Transverse colon (tissue), 4 donors: ENCODE measurements at regions not wholly inside any gene's neighbourhood (a gene's known extent, or its start where the extent isn't known, plus 50 kb on each side); places are given as distances from the start of the nearest gene placed in this dataset.

ENCODE experiments used
- DNase-seq: peaks from one replicate; pipeline ENCODE4 v3.0.0-alpha.2; 2019
- H3K27ac ChIP-seq, 4 donors: fragments of 200-600 bp; sonication (generic); 2 replicates each; pipeline ENCODE4 v1.5.1; 2016 to 2018; ENCODE audit warnings: inconsistent platforms in 4 of 4
- H3K27me3 ChIP-seq: fragments of 200-600 bp; sonication (generic); 2 replicates; pipeline ENCODE4 v1.5.1; 2017; ENCODE audit warnings: inconsistent platforms
- H3K36me3 ChIP-seq, 4 donors: fragments of 200-600 bp; sonication (generic); 2 replicates each; pipeline ENCODE4 v1.5.1; 2017 to 2019; ENCODE audit warnings: inconsistent platforms in 4 of 4
- H3K4me1 ChIP-seq, 4 donors: fragments of 200-600 bp; sonication (generic); 2 replicates each; pipeline ENCODE4 v1.5.1; 2017 to 2020; ENCODE audit warnings: inconsistent platforms in 4 of 4
- H3K4me3 ChIP-seq, 4 donors: fragments of 200-600 bp; sonication (generic); 1 replicate in 1 of 4; 2 replicates in 3 of 4; pipeline versions ENCODE4 v1.5.1 to v1.6.1; 2017 to 2019; ENCODE audit warnings: inconsistent platforms in 4 of 4
- H3K9me3 ChIP-seq, 2 donors: fragments of 200-600 bp; sonication (generic); 2 replicates each; pipeline ENCODE4 v1.5.1; 2017 to 2019; ENCODE audit warnings: inconsistent platforms in 2 of 2
- EP300 ChIP-seq: sonication (generic); formaldehyde crosslinking; IDR thresholded peaks from one replicate; pipeline ENCODE4 v1.6.1; 2017; ENCODE audit warnings: antibody characterized with exemption, low read depth
- POLR2A ChIP-seq: fragments of 450-650 bp; IDR thresholded peaks from one replicate; pipeline ENCODE4 v1.6.1; 2016; ENCODE audit warnings: antibody characterized with exemption, mild to moderate bottlenecking, moderate library complexity
- POLR2AphosphoS5 ChIP-seq, 3 donors: sonication (generic); formaldehyde crosslinking; IDR thresholded peaks; one replicate each; pipeline ENCODE4 v1.6.1; 2016; ENCODE audit warnings: antibody characterized with exemption in 3 of 3
- WGBS, 2 donors: methylation state at CpG; one replicate each; pipeline ENCODE4 v1.1.5; 2018; ENCODE audit warnings: low coverage in 1 of 2; 5-methylcytosine and 5-hydroxymethylcytosine counted together
- in situ Hi-C, 4 donors: fragments of 200-750 bp; cut with MboI; loops; one replicate each; pipeline versions ENCODE4 v1.15.0 to v1.15.1; 2017; ENCODE audit warnings: low sequenced_read_pairs in 3 of 4, low pct_ligation_motif_present in 1 of 4, low pct_unique_long_range_greater_than_20kb in 1 of 4
- intact Hi-C: fragments of 100-400 bp; cut with DNase I; formaldehyde crosslinking; loops from one replicate; pipeline ENCODE4 v1.15.1; 2023; ENCODE audit warnings: low total_unique reads
- TF ChIP-seq, protein P1 (sequence below), 5 experiments: fragments of 200-600 bp in 3 of 5; fragments of 450-650 bp in 2 of 5; sonication (generic) in 3 of 5; IDR thresholded peaks; 1 replicate in 2 of 5; 2 replicates in 3 of 5; pipeline ENCODE4 v1.5.1; 2016 to 2017; ENCODE audit warnings: antibody characterized with exemption in 5 of 5, inconsistent platforms in 3 of 5, mild to moderate bottlenecking in 2 of 5, moderate library complexity in 1 of 5

DNA sequence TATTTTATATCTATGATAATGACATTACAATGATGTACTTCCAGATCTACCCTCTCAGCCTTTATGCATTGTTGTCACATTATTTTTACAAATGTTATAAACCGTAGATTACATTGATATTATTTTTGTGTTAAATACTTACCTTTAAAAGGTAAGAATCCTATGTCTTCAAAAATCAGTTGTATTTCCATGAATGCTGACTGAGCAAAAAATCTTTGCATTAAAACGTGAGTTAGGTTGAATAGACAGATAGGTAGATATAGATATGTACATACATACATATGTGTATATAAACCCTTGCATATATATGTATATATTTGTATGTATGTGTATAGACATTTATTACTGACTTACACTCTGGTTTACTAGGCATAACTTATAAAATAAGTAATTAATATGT lies 558.2 kb downstream of the CDH26 start:
- Histone ChIP-seq H3K27ac (no peak overlapping the region), H3K9me3 (no peaks in the 10 kb centered on the region), H3K27me3 (no peaks in the 10 kb centered on the region), H3K4me3 (no peak overlapping the region), H3K36me3 (no peaks in the 10 kb centered on the region), H3K4me1 (no peaks in the 10 kb centered on the region)
- 69 to 80% methylated on average over 2 of the region's 2 CpGs for WGBS, 2 donors
- DNase-seq = no peak
- TF ChIP-seq, protein P1, sequence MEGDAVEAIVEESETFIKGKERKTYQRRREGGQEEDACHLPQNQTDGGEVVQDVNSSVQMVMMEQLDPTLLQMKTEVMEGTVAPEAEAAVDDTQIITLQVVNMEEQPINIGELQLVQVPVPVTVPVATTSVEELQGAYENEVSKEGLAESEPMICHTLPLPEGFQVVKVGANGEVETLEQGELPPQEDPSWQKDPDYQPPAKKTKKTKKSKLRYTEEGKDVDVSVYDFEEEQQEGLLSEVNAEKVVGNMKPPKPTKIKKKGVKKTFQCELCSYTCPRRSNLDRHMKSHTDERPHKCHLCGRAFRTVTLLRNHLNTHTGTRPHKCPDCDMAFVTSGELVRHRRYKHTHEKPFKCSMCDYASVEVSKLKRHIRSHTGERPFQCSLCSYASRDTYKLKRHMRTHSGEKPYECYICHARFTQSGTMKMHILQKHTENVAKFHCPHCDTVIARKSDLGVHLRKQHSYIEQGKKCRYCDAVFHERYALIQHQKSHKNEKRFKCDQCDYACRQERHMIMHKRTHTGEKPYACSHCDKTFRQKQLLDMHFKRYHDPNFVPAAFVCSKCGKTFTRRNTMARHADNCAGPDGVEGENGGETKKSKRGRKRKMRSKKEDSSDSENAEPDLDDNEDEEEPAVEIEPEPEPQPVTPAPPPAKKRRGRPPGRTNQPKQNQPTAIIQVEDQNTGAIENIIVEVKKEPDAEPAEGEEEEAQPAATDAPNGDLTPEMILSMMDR (IDR thresholded peaks at IDR 0.05) = no peak
- TF ChIP-seq EP300 (no peak), POLR2A (no peak), POLR2AphosphoS5 (IDR thresholded peaks at IDR 0.05) (no peak)
- intact Hi-C loops (no loop called here), in situ Hi-C loops (no loop called here)

DNA sequence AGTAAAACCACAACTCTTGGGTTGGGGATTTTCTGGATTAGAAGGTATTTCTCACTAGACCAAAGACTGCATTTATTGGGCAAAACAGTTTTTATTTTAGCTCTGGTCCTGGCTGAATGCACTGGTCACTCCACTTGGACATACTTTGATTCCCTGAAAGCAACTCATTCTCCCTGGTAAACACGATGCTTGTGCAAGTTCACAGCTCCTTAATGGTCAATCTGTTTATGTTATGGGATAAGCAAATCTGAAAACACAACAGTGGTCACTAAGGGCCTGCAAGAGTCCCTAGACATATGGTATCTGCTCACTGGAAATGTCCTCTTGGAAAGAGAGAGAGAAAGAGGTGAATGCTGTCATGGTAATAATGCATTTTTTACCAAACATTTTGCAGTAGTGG lies 559.8 kb downstream of the CDH26 start:
- Histone ChIP-seq H3K36me3 (no peaks in the 10 kb centered on the region), H3K4me1 (no peaks in the 10 kb centered on the region)

DNA sequence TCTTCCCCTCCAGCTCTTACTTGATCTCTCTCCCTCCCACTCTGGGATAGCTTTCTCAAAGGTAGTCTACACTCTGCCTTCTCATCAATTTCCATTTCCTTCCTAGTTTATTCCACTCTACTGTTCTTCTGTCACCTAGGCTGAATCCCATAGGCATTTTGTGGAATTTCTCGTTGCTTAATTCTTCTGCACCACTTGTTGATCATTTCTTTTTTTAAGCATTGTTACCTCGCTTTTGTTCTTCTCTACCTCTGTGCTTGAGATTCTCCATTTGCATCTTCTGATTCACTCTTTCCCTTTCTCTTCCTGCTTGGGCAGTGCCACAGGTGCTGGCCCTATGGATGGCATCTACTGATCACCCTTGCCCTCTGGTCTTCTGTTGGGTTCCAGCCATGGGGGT lies 567.2 kb downstream of the CDH26 start:
- in situ Hi-C loops = no loop called here
- Histone ChIP-seq H3K9me3 (no peaks in the 10 kb centered on the region), H3K27me3 (no peaks in the 10 kb centered on the region), H3K4me3 (no peak overlapping the region), H3K36me3 (no peaks in the 10 kb centered on the region), H3K4me1 (no peaks in the 10 kb centered on the region), H3K27ac (no peak overlapping the region)
- 69 to 75% methylated on average over 2 of the region's 2 CpGs for WGBS, 2 donors
- TF ChIP-seq POLR2AphosphoS5 (IDR thresholded peaks at IDR 0.05) = no peak
- TF ChIP-seq, protein P1 (IDR thresholded peaks at IDR 0.05) = no peak
- TF ChIP-seq POLR2A = no peak
- no peak for TF ChIP-seq EP300
- DNase-seq = no peak
- intact Hi-C loops = no loop called here

More for the DNA sequence above, 559.8 kb downstream of the CDH26 start:
- 48% methylated on average over 1 of the region's 1 CpG; no CpG with 5 or more reads in 1 of the 2 donors for WGBS, 2 donors
- TF ChIP-seq POLR2AphosphoS5 (IDR thresholded peaks at IDR 0.05) = no peak
- TF ChIP-seq, protein P1 (IDR thresholded peaks at IDR 0.05) = no peak
- no peak for TF ChIP-seq EP300
- TF ChIP-seq POLR2A = no peak
- Histone ChIP-seq H3K27ac (no peak overlapping the region), H3K27me3 (no peaks in the 10 kb centered on the region), H3K9me3 (no peaks in the 10 kb centered on the region), H3K4me3 (no peak overlapping the region)
- DNase-seq = no peak
- intact Hi-C loops (no loop called here), in situ Hi-C loops (no loop called here)

DNA sequence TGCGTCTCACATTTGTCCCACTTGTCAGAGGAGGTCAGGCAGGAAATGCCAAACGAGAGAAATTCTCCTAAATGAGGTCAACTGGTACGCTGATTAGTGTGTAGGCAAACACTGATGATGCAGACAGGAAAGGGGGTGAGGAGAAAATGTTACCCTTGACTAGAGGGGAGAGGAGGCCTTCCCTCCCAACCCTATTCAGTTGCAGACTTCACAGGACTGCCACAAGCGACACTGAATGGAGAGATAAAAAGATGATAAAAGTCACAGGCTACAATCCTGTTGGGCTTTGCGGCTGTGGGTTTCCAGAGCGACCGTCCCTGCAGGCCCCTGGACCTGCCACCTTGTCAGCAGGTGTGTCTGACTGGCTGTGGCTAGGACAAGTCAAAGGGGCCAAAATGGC lies 569.4 kb downstream of the CDH26 start:
- in situ Hi-C loops = no loop called here
- WGBS, 2 donors = 73 to 100% methylated on average over 1 to 7 of the region's 7 CpGs

More for the DNA sequence above, 569.4 kb downstream of the CDH26 start:
- TF ChIP-seq POLR2A (no peak), POLR2AphosphoS5 (IDR thresholded peaks at IDR 0.05) (no peak), EP300 (no peak)
- TF ChIP-seq, protein P1 (IDR thresholded peaks at IDR 0.05) = no peak
- DNase-seq = no peak
- no peaks in the 10 kb centered on the region for H3K9me3 ChIP-seq
- H3K4me1 ChIP-seq = no peaks in the 10 kb centered on the region
- H3K27ac ChIP-seq = no peak overlapping the region
- no peak overlapping the region for H3K4me3 ChIP-seq
- intact Hi-C loops = no loop called here
- H3K36me3 ChIP-seq = no peaks in the 10 kb centered on the region
- no peaks in the 10 kb centered on the region for H3K27me3 ChIP-seq
